Peyer's patch (tissue), 4 donors: ENCODE measurements at regions not wholly inside any gene's neighbourhood (a gene's known extent, or its start where the extent isn't known, plus 50 kb on each side); places are given as distances from the start of the nearest gene placed in this dataset.
A peak's percentile ranks its signal among the peaks of the same experiment; 100 is the strongest.
"Not testable (repeated sequence)": the region's sequence is repeated elsewhere in the genome, so short reads cannot be mapped to it uniquely, and the experiment has no call there.

ENCODE experiments used
- DNase-seq, 3 donors: peaks; one replicate each; pipeline ENCODE4 v3.0.0-alpha.2; 2017 to 2019
- H3K27ac ChIP-seq, 4 donors: fragments of 200-600 bp; sonication (generic); one replicate each; pipeline ENCODE4 v1.5.1; 2016 to 2019
- H3K27me3 ChIP-seq, 2 donors: fragments of 200-600 bp; sonication (generic); one replicate each; pipeline ENCODE4 v1.5.1; 2019
- H3K36me3 ChIP-seq, 3 donors: fragments of 200-600 bp; sonication (generic); one replicate each; pipeline ENCODE4 v1.5.1; 2016 to 2019
- H3K4me1 ChIP-seq, 4 donors: fragments of 200-600 bp; sonication (generic); one replicate each; pipeline ENCODE4 v1.5.1; 2016 to 2019
- H3K4me3 ChIP-seq, 4 donors: fragments of 200-600 bp; sonication (generic); 1 replicate in 3 of 4; 2 replicates in 1 of 4; pipeline ENCODE4 v1.5.1; 2016 to 2019; ENCODE audit warnings: mild to moderate bottlenecking in 1 of 4
- H3K9me3 ChIP-seq, 4 donors: fragments of 200-600 bp; sonication (generic); one replicate each; pipeline ENCODE4 v1.5.1; 2016 to 2019; ENCODE audit warnings: mild to moderate bottlenecking in 1 of 4
- POLR2A ChIP-seq, 2 donors: fragments of 450-650 bp; IDR thresholded peaks; one replicate each; pipeline ENCODE4 v1.5.1; 2017; ENCODE audit warnings: antibody characterized with exemption in 2 of 2, mild to moderate bottlenecking in 2 of 2, moderate library complexity in 2 of 2
- TF ChIP-seq, protein P1 (sequence below), 6 experiments: fragments of 450-650 bp in 4 of 6; fragments of 200-600 bp in 2 of 6; sonication (generic) in 1 of 6; IDR thresholded peaks; one replicate each; pipeline ENCODE4 v1.5.1; 2017 to 2019; ENCODE audit warnings: antibody characterized with exemption in 6 of 6, mild to moderate bottlenecking in 3 of 6, moderate library complexity in 1 of 6

- no peak for DNase-seq
- Histone ChIP-seq H3K27me3 (no peaks in the 10 kb centered on the region), H3K4me1 (no peaks in the 10 kb centered on the region), H3K27ac (peak overlapping the region in 1 of 4 donors; percentile 70), H3K9me3 (no peaks in the 10 kb centered on the region), H3K4me3 (no peak overlapping the region), H3K36me3 (no peaks in the 10 kb centered on the region)
- TF ChIP-seq, protein P1, sequence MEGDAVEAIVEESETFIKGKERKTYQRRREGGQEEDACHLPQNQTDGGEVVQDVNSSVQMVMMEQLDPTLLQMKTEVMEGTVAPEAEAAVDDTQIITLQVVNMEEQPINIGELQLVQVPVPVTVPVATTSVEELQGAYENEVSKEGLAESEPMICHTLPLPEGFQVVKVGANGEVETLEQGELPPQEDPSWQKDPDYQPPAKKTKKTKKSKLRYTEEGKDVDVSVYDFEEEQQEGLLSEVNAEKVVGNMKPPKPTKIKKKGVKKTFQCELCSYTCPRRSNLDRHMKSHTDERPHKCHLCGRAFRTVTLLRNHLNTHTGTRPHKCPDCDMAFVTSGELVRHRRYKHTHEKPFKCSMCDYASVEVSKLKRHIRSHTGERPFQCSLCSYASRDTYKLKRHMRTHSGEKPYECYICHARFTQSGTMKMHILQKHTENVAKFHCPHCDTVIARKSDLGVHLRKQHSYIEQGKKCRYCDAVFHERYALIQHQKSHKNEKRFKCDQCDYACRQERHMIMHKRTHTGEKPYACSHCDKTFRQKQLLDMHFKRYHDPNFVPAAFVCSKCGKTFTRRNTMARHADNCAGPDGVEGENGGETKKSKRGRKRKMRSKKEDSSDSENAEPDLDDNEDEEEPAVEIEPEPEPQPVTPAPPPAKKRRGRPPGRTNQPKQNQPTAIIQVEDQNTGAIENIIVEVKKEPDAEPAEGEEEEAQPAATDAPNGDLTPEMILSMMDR (IDR thresholded peaks at IDR 0.05), result no peak
- no peak for TF ChIP-seq POLR2A (IDR thresholded peaks at IDR 0.05)
These were observed 66.9 kb upstream of the CEP85L start for GRCh38 chr6:118718297-118718696.

- H3K27ac ChIP-seq, result no peak overlapping the region
- no peak for TF ChIP-seq POLR2A (IDR thresholded peaks at IDR 0.05)
- TF ChIP-seq, protein P1 (IDR thresholded peaks at IDR 0.05), result no peak
- no peaks in the 10 kb centered on the region for H3K4me1 ChIP-seq
- no peaks in the 10 kb centered on the region for H3K27me3 ChIP-seq
- no peak for DNase-seq
- no peaks in the 10 kb centered on the region for H3K36me3 ChIP-seq
- no peaks in the 10 kb centered on the region for H3K9me3 ChIP-seq
- no peak overlapping the region for H3K4me3 ChIP-seq
These were observed 65.7 kb upstream of the CEP85L start for GRCh38 chr6:118717106-118717505.

GRCh38 chr6:118715907-118716306 is 64.5 kb upstream of the CEP85L start:
- H3K27ac ChIP-seq, H3K9me3 ChIP-seq, DNase-seq, H3K4me3 ChIP-seq, H3K4me1 ChIP-seq, H3K27me3 ChIP-seq, H3K36me3 ChIP-seq: not testable (repeated sequence)

DNA sequence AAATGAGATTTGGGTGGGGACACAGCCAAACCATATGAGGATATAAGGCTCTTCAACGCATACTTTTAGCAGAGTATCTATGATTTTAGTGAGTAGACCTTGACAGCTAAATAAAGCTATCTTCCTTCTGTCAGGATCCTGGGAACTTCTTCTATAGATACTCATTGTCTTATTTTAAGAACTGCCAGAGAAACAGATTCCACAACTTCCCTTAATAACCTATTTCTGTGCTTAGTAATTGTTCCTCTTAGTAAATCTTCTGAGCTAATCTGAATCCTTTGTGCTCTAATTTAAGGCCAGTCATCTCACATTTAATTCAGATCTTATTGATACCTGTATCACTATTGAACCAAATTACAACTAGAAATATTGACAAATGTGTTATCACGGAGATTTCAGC is 64.0 kb upstream of the CEP85L start:
- Histone ChIP-seq H3K36me3 (no peaks in the 10 kb centered on the region), H3K27ac (no peak overlapping the region), H3K4me3 (no peak overlapping the region), H3K4me1 (peaks cover 0 to 4% (median 0%) of the 10 kb centered on the region in 4 donors), H3K27me3 (no peaks in the 10 kb centered on the region), H3K9me3 (no peaks in the 10 kb centered on the region)
- DNase-seq, result no peak
- TF ChIP-seq, protein P1 (IDR thresholded peaks at IDR 0.05), result no peak
- no peak for TF ChIP-seq POLR2A (IDR thresholded peaks at IDR 0.05)

GRCh38 chr6:118714756-118715155 is 63.4 kb upstream of the CEP85L start:
- DNase-seq, result no peak
- H3K36me3 ChIP-seq, result no peaks in the 10 kb centered on the region
- H3K27me3 ChIP-seq, result no peaks in the 10 kb centered on the region
- no peak overlapping the region for H3K4me3 ChIP-seq
- H3K27ac ChIP-seq, result no peak overlapping the region
- TF ChIP-seq, protein P1 (IDR thresholded peaks at IDR 0.05), result no peak
- no peak for TF ChIP-seq POLR2A (IDR thresholded peaks at IDR 0.05)
- peaks cover 0 to 8% (median 0%) of the 10 kb centered on the region in 4 donors for H3K4me1 ChIP-seq
- no peaks in the 10 kb centered on the region for H3K9me3 ChIP-seq

- Histone ChIP-seq H3K27ac (no peak overlapping the region), H3K27me3 (no peaks in the 10 kb centered on the region), H3K4me3 (no peak overlapping the region), H3K4me1 (peaks cover 0 to 8% (median 0%) of the 10 kb centered on the region in 4 donors), H3K9me3 (no peaks in the 10 kb centered on the region), H3K36me3 (no peaks in the 10 kb centered on the region)
- no peak for DNase-seq
- TF ChIP-seq, protein P1 (IDR thresholded peaks at IDR 0.05), result no peak
- no peak for TF ChIP-seq POLR2A (IDR thresholded peaks at IDR 0.05)
These were observed 61.6 kb upstream of the CEP85L start for GRCh38 chr6:118712969-118713368.
